CD4-positive, alpha-beta T cell treated with Interferon alpha-2 for 1 hour (primary cell): ENCODE measurements at regions not wholly inside any gene's neighbourhood (a gene's known extent, or its start where the extent isn't known, plus 50 kb on each side); places are given as distances from the start of the nearest gene placed in this dataset.

Experiments used
- DNase-seq, 2 donors: peaks; one replicate each; pipeline ENCODE4 v3.0.0-alpha.2; 2020 to 2022

- DNase-seq = no peak
Observed at GRCh38 chr2:226063704-226064440, 664.4 kb downstream of the NYAP2 start.

GRCh38 chr2:226059961-226060627 is 660.6 kb downstream of the NYAP2 start:
- no peak for DNase-seq

- DNase-seq = no peak
Observed at GRCh38 chr2:226057914-226058313, 658.4 kb downstream of the NYAP2 start.

- DNase-seq = no peak
Observed at GRCh38 chr2:226057365-226057764, 657.9 kb downstream of the NYAP2 start.

GRCh38 chr2:226052772-226053416 is 653.4 kb downstream of the NYAP2 start:
- no peak for DNase-seq

- DNase-seq = no peak
Observed at GRCh38 chr2:226050822-226051221, 651.3 kb downstream of the NYAP2 start.

GRCh38 chr2:226048611-226049010 is 649.1 kb downstream of the NYAP2 start:
- DNase-seq = no peak

GRCh38 chr2:226045080-226045479 is 645.6 kb downstream of the NYAP2 start:
- no peak for DNase-seq

GRCh38 chr2:226040344-226040900 is 640.9 kb downstream of the NYAP2 start:
- DNase-seq = no peak

- DNase-seq = no peak
Observed at GRCh38 chr2:226037526-226037925, 638.0 kb downstream of the NYAP2 start.

GRCh38 chr2:226031647-226032501 is 632.4 kb downstream of the NYAP2 start:
- no peak for DNase-seq

- peak in 1 of 2 donors; percentile 3 for DNase-seq
Observed at GRCh38 chr2:226030788-226031646, 631.5 kb downstream of the NYAP2 start.

- no peak for DNase-seq
Observed at GRCh38 chr2:226030369-226030768, 630.9 kb downstream of the NYAP2 start.

- no peak for DNase-seq
Observed at GRCh38 chr2:226023946-226024345, 624.4 kb downstream of the NYAP2 start.

- DNase-seq = no peak
Observed at GRCh38 chr2:226023383-226023782, 623.9 kb downstream of the NYAP2 start.

- DNase-seq = no peak
Observed at GRCh38 chr2:226020956-226021355, 621.4 kb downstream of the NYAP2 start.

- DNase-seq = no peak
Observed at GRCh38 chr2:226020176-226020575, 620.7 kb downstream of the NYAP2 start.

GRCh38 chr2:226018641-226019040 is 619.1 kb downstream of the NYAP2 start:
- DNase-seq = no peak

GRCh38 chr2:226017537-226017936 is 618.0 kb downstream of the NYAP2 start:
- no peak for DNase-seq

GRCh38 chr2:226017107-226017506 is 617.6 kb downstream of the NYAP2 start:
- DNase-seq = no peak

- DNase-seq = no peak
Observed at GRCh38 chr2:226011716-226012450, 612.4 kb downstream of the NYAP2 start.
